ENCODE measurements at regions not wholly inside any gene's neighbourhood (a gene's known extent, or its start where the extent isn't known, plus 50 kb on each side); places are given as distances from the start of the nearest gene placed in this dataset.

GRCh38 chr6:144595266-144595665 lies 310.1 kb downstream of the UTRN start:
- no peaks in the 10 kb centered on the region for H3K36me3 ChIP-seq (ENCODE audit: insufficient read depth)
- TF ChIP-seq CTCF (conservative IDR thresholded peaks at IDR 0.05; ENCODE audit: low read depth, low read length): no peak
- no peaks in the 10 kb centered on the region for H3K79me2 ChIP-seq (ENCODE audit: insufficient read depth, low read depth)
- no peaks in the 10 kb centered on the region for H4K20me1 ChIP-seq (ENCODE audit: insufficient read depth)
- H3K9ac ChIP-seq: no peak overlapping the region
- no peak overlapping the region for H2AFZ ChIP-seq (ENCODE audit: low read depth)
- H3K4me1 ChIP-seq (ENCODE audit: low read depth, poor library complexity, severe bottlenecking): peaks cover 3% of the 10 kb centered on the region
- H3K27me3 ChIP-seq (ENCODE audit: insufficient read depth, low read depth): no peaks in the 10 kb centered on the region
- no peak overlapping the region for H3K27ac ChIP-seq
- H3K4me2 ChIP-seq: no peak overlapping the region
- no peak overlapping the region for H3K4me3 ChIP-seq (IDR thresholded peaks at IDR 0.05; ENCODE audit: insufficient read depth, low read depth, low read length)

GRCh38 chr6:144597511-144597910 lies 312.4 kb downstream of the UTRN start:
- H3K79me2 ChIP-seq (ENCODE audit: insufficient read depth, low read depth): no peaks in the 10 kb centered on the region
- H3K4me2 ChIP-seq: no peak overlapping the region
- no peak overlapping the region for H3K9ac ChIP-seq
- no peak overlapping the region for H3K4me3 ChIP-seq (IDR thresholded peaks at IDR 0.05; ENCODE audit: insufficient read depth, low read depth, low read length)
- TF ChIP-seq CTCF (conservative IDR thresholded peaks at IDR 0.05; ENCODE audit: low read depth, low read length): no peak
- no peaks in the 10 kb centered on the region for H3K36me3 ChIP-seq (ENCODE audit: insufficient read depth)
- H4K20me1 ChIP-seq (ENCODE audit: insufficient read depth): no peaks in the 10 kb centered on the region
- H3K27ac ChIP-seq: no peak overlapping the region
- H3K4me1 ChIP-seq (ENCODE audit: low read depth, poor library complexity, severe bottlenecking): no peaks in the 10 kb centered on the region
- H3K27me3 ChIP-seq (ENCODE audit: insufficient read depth, low read depth): no peaks in the 10 kb centered on the region
- H2AFZ ChIP-seq (ENCODE audit: low read depth): no peak overlapping the region

- no peak overlapping the region for H3K4me2 ChIP-seq
- H3K27me3 ChIP-seq (ENCODE audit: insufficient read depth, low read depth): no peaks in the 10 kb centered on the region
- no peaks in the 10 kb centered on the region for H3K36me3 ChIP-seq (ENCODE audit: insufficient read depth)
- H3K27ac ChIP-seq: no peak overlapping the region
- no peaks in the 10 kb centered on the region for H3K4me1 ChIP-seq (ENCODE audit: low read depth, poor library complexity, severe bottlenecking)
- no peak overlapping the region for H3K9ac ChIP-seq
- H3K4me3 ChIP-seq (IDR thresholded peaks at IDR 0.05; ENCODE audit: insufficient read depth, low read depth, low read length): no peak overlapping the region
- no peak for TF ChIP-seq CTCF (conservative IDR thresholded peaks at IDR 0.05; ENCODE audit: low read depth, low read length)
- no peaks in the 10 kb centered on the region for H4K20me1 ChIP-seq (ENCODE audit: insufficient read depth)
- H2AFZ ChIP-seq (ENCODE audit: low read depth): no peak overlapping the region
- H3K79me2 ChIP-seq (ENCODE audit: insufficient read depth, low read depth): no peaks in the 10 kb centered on the region
Measured at GRCh38 chr6:144599615-144600014, 314.5 kb downstream of the UTRN start.

- Histone ChIP-seq H3K27ac (no peak overlapping the region), H3K4me3 (IDR thresholded peaks at IDR 0.05; ENCODE audit: insufficient read depth, low read depth, low read length) (no peak overlapping the region), H2AFZ (ENCODE audit: low read depth) (no peak overlapping the region), H3K4me1 (ENCODE audit: low read depth, poor library complexity, severe bottlenecking) (peaks cover 1% of the 10 kb centered on the region), H3K36me3 (ENCODE audit: insufficient read depth) (no peaks in the 10 kb centered on the region), H3K79me2 (ENCODE audit: insufficient read depth, low read depth) (no peaks in the 10 kb centered on the region), H3K27me3 (ENCODE audit: insufficient read depth, low read depth) (no peaks in the 10 kb centered on the region), H3K9ac (no peak overlapping the region), H4K20me1 (ENCODE audit: insufficient read depth) (no peaks in the 10 kb centered on the region), H3K4me2 (no peak overlapping the region)
- TF ChIP-seq CTCF (conservative IDR thresholded peaks at IDR 0.05; ENCODE audit: low read depth, low read length): no peak
Measured at GRCh38 chr6:144601221-144601620, 316.1 kb downstream of the UTRN start.

Data from KMS-11 (cell line).